ENCODE measurements at regions not wholly inside any gene's neighbourhood (a gene's known extent, or its start where the extent isn't known, plus 50 kb on each side); places are given as distances from the start of the nearest gene placed in this dataset.

- no peak for TF ChIP-seq CTCF (IDR thresholded peaks at IDR 0.05)
- no peak for TF ChIP-seq EP300 (IDR thresholded peaks at IDR 0.05)
Observed at GRCh38 chr3:103906808-103907207, 1459.9 kb upstream of the ALCAM start.
